HUDEP-2 (cell line): ENCODE measurements at regions not wholly inside any gene's neighbourhood (a gene's known extent, or its start where the extent isn't known, plus 50 kb on each side); places are given as distances from the start of the nearest gene placed in this dataset.
A peak's percentile ranks its signal among the peaks of the same experiment; 100 is the strongest.
"Not testable (repeated sequence)": the region's sequence is repeated elsewhere in the genome, so short reads cannot be mapped to it uniquely, and the experiment has no call there.

Source experiments
- DNase-seq, 76 experiments: peaks; one replicate each; lab custom pipeline; 2025; ENCODE audit not compliant: unreplicated experiment in 76 of 76; lab: John Stamatoyannopoulos, UW

- DNase-seq, result no peak
Measured at GRCh38 chr9:21688108-21689102, 114.0 kb upstream of the MTAP start.

DNA sequence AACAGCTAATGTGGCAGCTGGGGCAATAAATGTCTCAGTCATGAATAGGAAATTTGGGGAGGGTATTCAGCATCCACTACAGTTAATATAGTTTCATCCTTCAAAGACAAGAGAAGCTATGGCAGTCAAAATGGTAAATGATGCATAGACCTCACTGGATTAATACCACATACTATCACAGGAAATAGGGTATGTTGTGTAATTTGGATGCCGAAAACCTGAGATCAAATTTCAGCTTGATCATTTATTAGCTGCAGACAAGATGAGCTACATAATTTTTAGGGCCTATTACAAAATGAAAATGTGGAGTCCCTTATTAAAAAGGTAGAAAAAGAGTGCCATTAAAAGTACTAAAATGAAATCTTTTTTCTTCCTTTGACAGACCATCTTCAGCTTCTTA is 112.6 kb upstream of the MTAP start:
- DNase-seq, result no peak

- DNase-seq, result no peak
Measured at GRCh38 chr9:21690561-21690960, 111.9 kb upstream of the MTAP start.

DNA sequence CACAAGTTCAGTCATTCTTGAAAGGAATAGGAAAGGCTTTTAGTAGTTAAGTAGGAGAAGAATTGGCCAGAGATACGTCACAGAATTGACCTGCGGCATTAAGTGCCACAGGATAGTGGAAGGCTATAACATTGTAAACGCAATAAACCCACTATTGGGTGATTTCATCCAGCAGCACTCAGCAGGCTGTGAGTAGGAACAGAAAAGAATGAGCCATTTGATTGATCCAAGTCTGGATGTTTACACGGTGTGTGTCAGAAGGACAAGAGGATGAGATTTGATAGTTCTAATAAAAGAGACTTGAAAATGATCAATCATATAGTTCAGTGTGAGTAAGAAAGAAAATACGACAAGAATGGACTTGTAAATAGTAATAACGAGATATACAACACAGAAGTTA is 110.0 kb upstream of the MTAP start:
- DNase-seq, result no peak

DNA sequence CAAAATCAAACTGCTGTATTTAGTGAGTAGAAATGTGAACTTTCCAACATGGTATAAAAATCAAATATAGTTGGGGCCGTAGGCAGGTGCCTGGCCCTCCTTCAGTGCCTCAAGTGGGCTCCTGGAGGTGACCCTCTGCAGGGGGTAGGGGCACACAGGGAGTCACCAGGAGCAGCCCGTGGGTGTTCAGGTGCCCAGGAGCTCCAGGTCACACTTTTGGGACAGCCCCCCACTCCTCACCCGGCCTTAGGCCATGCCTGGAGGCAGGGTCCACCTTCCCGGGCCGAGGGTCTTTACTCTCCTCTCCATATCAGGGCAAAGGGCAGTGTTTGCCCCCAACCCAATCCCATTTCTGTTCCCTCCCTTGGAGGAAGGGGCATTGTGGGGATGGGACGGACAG is 108.0 kb upstream of the MTAP start:
- no peak for DNase-seq

DNA sequence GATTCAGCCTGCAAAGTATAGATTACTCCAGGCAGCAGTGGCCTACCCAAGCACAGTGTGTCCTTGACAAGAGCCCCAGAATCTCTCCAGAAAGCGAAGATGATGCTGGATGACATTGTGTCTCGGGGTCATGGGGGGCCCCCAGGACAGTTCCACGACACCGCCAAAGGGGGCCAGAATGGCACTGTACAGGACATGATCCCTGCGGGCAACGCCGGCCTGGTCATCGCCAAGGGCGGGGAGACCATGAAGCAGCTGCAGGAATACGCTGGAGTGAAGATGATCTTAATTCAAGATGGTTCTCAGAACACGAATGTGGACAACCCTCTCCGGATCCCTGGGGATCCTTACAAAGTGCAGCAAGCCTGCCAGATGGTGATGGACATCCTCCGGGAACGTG is 107.0 kb upstream of the MTAP start:
- DNase-seq, result no peak

DNA sequence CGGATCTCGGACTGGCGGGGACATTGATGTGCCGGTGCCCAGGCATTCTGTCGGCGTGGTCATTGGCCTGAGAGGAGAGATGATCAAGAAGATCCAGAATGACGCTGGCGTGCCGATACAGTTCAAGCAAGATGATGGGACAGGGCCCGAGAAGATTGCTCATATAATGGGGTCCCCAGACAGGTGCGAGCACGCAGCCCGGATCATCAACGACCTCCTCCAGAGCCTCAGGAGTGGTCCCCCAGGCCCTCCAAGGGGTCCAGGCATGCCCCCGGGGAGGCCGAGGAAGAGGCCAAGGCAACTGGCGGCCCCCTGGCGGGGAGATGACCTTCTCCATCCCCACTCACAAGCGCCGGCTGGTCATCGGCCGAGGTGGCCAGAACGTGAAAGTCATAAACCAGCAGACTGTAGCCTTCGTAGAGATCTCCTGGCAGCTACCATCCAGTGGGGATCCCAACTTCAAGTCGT is 106.5 kb upstream of the MTAP start:
- DNase-seq, result no peak

- DNase-seq, result peak in 4 of 76 experiments; percentile 5 to 24 (median 6)
Measured at GRCh38 chr9:21696411-21696871, 106.0 kb upstream of the MTAP start.

GRCh38 chr9:21708260-21708711 is 94.2 kb upstream of the MTAP start:
- no peak for DNase-seq

DNA sequence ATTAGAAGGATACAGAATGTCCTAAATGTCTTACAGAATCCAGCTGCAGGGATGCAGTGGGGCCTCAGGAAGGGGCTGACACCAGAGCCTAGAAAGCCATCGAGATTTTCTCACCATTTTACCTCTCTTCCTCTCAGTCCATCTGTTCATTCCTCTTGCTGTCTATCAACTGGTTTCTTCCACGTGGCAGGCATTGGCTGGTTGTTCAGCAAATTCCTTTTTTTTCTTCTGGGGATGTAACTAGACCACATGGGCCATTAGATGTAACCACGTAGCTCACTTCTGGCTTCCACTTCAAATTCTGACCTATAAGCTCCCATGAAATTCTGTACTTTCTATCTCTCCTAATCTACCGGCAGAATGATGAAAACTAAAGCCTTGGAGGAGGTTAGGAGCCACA is 93.6 kb upstream of the MTAP start:
- no peak for DNase-seq

DNA sequence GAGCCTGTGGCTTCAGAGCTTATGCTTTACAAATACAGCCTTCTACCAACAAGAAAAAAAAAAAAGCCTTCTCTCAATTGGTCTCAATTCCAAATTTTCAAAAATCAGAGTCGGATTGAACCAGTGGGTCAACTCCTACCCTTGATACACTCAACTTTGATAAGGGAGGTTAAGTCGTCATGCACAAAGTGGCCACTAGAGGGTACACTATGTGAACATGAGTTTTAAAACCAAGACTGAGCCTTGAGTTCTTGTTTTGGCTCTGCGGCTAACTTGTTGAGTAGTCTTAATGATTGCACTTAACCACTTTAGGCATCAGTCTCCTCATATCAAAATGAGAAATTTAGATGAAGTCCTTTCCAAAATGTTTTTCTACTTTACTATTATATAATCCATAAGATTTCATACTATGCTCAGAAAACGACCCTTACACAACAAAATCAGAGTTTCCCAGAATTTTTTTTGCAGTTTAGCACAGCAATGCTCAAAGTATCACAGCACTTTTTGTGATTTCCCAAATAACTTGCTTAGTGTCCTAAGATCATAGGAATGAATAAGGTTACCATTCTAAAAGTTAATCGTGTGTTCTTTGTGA is 92.9 kb upstream of the MTAP start:
- peak in 47 of 76 experiments; percentile 2 to 68 (median 24) for DNase-seq

DNA sequence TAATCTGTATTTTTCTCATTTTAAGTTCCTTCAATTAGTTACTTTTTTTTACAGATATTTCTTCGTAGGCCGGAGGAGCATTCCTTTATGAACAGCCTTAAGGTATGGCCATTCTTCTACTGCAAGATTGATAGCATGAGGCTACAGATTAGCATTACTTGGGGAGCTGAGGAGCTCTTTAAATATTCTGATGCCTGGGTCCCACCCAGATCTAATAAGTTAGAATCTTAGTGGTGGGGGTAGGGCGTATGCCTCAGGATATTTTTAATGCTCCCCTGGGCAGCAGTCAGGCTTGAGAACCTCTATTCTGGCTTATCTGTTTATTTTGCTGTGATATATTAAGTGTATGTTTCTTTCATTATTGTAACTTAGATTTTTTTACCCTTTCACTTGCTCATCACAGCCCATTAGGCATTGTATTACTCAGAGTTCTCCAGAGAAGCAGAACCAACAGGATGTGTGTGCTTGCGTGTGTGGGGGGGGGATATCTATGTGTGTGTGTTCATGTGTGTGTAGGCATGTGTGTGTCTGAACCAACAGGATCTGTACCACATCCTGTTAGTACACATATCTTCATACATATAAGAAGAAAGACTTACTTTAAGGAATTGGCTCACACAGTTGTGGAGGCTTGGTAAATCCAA is 91.8 kb upstream of the MTAP start:
- DNase-seq, result no peak

GRCh38 chr9:21711504-21711903 is 90.9 kb upstream of the MTAP start:
- no peak for DNase-seq

GRCh38 chr9:21715408-21715807 is 87.0 kb upstream of the MTAP start:
- no peak for DNase-seq

- no peak for DNase-seq
Measured at GRCh38 chr9:21720758-21721157, 81.7 kb upstream of the MTAP start.

DNA sequence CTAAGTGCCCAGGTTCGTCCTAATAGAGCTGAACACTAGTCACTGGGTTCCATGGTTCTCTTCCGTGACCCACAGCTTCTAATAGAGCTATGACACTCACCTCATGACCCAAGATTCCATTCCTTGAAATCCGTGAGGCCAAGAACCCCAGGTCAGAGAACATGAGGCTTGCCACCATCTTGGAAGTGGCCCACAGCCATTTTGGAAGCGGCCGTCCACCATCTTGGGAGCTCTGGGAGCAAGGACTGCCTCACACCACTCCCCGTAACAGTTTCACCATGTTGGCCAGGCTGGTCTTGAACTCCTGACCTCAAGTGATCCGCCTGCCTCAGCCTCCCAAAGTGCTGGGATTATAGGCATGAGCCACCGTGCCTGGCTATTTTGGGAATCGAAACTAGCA is 75.0 kb upstream of the MTAP start:
- DNase-seq, result not testable (repeated sequence)

- DNase-seq, result no peak
Measured at GRCh38 chr9:21728781-21729180, 73.7 kb upstream of the MTAP start.

DNA sequence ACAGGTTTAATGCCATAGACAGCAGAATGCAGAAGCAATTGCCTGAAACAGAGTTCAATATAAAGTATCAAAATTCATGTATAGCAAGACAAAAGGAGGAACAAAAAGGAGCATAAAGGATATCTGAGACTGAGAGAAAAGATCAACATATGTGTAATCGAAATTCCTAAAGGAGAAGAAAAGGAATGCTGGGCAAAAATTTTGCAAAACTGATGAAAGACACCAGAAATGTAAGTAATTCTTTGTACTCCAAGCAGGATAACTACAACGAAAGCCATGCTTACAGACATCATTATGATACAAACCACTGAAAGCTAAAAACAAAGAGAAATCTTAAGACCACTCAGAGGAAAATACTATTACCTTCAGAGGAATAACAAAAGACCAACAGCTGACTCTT is 72.8 kb upstream of the MTAP start:
- DNase-seq, result no peak

DNA sequence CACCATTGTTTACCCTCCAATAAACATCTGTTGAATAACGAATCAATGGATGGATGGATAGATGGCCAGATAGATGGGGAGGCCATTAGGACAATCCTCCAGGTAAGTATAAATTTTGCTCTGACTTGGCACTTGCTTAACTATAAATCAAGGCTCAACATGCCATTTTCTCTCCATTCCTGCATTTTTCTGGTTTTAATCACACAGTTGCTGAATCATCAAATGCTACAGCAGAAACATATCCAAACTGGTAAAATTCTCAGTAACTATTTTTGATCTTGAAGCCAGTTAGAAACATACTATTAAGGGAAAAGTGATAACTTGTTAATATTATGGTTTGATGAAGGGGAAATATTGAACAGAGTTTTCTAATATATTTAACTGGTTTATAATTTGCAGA is 71.5 kb upstream of the MTAP start:
- no peak for DNase-seq

DNA sequence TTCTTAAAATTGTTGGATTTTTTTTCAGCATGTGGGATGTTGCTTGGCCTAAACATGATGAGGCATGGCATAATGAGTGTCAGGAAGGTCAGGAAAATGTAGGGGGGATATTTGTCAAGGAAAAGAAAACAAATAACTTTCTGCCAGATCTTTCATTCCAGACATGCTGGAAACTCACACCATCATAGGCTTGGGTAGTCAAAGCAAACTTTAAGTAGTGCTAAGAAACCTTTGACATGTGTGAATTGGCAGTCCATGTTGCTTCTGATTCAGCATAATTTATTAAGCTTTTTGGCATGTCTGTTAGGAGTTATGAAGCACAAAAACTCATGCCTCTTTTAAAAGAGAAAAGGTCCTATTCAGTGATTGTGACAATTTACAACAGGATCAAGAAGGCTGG is 61.3 kb upstream of the MTAP start:
- no peak for DNase-seq

DNA sequence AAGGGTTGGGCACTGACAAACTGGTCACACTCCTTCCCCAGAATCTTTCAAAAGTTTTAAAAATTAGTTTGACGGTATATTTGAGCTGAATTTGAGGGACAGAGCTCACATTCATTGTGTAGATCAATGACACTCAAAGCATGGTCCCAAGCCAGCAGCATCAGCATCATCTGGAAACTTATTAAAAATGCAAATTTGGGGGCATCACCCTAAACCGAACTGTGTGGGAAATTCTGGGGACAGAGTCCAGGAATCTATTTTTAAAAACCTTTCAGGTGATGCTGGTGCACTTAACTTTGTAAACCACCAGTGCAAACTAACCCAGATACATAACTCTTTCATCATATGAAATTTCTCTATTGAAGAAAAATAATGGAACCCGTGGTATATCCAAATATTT is 58.1 kb upstream of the MTAP start:
- DNase-seq, result no peak
